NCI-H526 (cell line): ENCODE measurements at regions not wholly inside any gene's neighbourhood (a gene's known extent, or its start where the extent isn't known, plus 50 kb on each side); places are given as distances from the start of the nearest gene placed in this dataset.
"Not testable (repeated sequence)": the region's sequence is repeated elsewhere in the genome, so short reads cannot be mapped to it uniquely, and the experiment has no call there.

Experiments used
- DNase-seq, 2 experiments: peaks; one replicate each; lab custom pipeline; 2025; lab: John Stamatoyannopoulos, UW

- no peak for DNase-seq
Measured at GRCh38 chr7:140283472-140283871, 106.7 kb upstream of the KDM7A start.

DNA sequence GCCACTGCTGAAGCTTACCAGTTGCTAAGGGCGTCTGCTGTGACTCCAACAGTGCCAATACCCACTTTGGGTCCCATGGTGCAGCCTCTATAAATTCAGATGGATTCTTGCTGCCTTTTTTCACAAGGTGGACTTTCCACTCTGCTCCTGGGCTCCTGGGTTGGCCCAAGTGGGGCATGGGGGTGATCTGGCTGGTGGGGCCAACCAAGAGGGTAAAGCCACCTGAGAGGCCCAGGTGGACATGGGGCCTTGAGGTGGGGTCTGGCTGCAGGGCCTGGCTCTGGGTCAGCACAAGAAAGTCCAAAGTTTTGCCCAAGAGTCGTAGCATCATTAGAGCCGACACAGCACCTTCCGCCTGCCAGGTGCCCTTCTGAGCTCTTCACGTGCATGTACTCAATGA lies 105.2 kb upstream of the KDM7A start:
- no peak for DNase-seq

- no peak for DNase-seq
Measured at GRCh38 chr7:140281255-140281654, 104.5 kb upstream of the KDM7A start.

DNA sequence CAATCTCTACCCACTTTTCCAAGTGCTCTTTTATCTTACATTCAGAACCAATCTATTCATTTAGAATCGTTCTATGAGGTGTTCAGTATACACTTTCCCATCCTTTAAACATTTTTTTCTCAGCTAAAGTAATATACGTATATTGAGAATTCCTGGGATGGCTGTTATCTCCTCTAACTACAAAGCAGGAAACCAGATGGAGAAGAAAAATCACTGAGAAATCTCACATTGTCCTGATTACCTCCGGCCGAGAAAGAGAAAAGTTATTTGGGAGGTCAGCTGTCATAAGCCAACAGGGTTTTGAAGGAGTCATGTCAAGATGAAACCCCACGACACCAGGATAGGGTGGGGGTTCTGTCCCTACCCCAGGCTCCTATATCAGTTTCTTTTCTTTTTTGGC lies 99.2 kb upstream of the KDM7A start:
- no peak for DNase-seq

DNA sequence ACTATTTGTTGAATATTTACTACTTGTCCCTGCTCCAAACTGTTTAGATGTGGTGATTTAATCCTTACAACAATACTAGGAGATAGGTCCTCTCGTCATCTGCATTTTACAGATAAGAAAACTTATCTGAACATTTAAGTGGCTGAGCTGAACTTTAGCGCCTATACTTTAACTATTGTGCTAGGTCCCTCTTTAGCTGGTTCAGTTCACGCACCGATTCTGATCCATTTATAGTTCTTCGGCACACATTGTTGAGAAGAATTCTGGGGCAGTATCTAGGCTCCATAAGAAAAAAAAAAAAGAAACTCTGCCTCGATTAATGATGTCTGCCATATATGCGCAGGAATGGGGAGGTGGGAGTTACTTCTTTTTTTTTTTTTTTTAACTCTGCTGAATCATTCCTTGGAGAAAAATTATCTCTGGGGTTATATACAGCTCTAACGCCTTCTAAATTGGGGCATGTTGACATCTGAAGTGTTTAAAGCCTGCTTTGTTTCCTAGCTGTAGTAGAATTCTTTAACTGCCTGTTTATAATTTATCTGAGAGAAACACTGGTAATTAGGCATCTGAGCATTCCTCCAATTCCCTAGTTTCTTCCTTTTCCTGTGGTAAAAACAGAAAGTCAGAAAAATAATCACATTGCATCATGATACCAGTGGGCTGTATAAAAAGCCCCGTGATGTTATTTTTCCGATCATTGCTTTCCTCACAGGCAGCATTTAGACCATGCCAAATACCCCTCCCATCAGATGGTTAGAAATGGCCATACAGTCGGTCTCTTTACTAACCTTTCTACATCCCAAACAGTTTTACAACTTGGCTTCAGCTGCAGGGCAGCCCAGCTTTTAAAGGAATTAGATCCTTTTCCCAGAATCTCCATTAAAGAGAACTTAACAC lies 98.5 kb upstream of the KDM7A start:
- DNase-seq, result no peak

GRCh38 chr7:140273417-140273816 lies 96.6 kb upstream of the KDM7A start:
- no peak for DNase-seq

DNA sequence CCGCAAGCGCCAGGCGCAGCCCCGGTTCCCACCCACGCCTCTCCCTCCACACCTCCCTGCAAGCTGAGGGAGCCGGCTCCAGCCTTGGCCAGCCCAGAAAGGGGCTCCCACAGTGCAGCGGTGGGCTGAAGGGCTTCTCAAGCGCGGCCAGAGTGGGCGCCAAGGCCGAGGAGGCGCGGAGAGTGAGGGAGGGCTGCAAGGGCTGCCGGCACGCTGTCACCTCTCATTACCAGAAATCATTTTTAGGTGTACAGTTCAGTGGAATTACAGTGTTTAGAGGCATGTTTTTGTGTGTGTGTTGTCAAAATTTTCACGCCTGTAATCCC lies 94.8 kb upstream of the KDM7A start:
- not testable (repeated sequence) for DNase-seq

DNA sequence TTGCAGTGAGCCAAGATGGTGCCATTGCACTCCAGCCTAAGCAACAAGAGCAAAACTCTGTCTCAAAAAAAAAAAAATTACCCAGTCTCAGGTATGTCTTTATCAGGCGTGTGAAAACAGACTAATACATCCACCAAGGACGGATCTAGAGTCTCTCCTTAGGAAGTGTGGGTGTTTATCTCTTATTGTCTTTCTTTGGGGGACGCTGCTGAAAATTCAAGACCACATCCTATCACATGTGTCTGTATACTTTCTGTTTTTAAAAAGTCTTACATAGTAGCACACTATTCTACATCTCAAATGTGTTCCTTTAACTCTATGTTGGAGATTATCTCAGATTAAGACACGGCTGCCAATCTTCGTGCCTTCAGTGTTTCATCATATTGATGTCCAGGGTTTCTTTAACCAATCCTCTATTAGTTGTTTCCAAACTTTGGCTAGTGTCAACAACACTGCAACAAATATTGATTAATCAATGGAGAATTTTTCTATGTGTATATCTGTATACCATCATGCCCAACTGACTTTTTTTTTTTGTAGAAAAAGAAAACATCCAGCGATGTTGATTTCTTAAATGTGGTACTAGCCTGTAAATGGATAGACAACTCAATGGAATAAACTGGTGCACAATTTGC lies 92.3 kb upstream of the KDM7A start:
- DNase-seq, result no peak

DNA sequence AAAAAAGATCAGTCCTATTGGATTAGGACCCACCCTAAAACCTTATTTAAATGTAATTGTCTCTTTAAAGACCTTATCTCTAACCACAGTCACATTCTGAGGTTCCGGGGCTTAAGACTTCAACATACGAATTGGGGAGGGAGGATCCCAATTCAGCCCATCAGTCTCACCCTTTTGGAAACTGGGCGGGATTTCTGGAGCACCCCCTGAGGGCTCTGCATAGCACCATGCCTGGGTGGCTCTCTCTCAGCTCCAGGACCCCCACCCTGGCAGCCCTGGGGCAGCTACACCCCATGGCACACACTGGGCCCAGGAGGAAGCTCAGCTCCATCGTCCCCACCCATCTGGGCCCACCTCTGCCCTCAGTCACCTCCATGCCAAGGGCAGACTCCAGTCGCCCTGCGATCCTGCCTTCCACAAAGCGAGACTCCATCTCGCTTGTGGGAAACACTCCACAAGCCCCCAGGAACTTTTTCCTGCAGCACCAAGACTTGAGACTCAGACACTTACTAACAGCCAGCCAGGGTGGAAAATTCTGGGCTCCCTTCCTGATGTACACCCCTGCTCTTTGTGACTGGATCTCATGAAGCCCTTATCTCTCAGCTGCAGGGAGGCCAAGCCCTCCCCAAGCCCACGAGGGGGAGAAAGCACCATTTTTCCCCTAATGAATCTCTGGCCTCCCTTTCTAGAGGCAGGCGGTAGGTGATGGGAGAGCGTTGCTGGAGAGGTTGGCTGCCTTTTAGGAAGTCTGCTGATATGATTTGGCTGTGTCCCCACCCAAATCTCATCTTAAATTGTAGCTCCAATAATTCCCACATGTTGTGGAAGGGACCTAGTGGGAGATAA lies 90.8 kb upstream of the KDM7A start:
- DNase-seq, result no peak

DNA sequence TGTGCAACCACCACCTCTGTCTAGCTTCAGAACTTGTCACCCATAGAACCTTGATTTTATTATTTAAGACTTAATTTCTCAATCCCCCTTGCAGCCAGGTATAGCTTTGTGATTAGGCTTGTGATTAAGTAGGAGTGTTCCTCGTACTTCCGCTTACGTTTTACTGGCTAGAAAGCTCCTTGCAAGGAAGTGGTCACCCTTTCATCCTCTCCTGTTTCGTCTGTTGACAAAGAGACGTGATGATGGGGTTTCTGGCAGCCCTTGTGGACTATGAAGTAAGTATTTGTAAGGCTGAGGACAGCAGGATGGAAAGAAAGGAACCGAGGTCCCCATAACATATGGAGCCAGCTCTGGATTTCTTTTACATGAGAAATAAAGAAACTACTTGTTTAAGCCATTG lies 86.5 kb upstream of the KDM7A start:
- DNase-seq, result no peak

DNA sequence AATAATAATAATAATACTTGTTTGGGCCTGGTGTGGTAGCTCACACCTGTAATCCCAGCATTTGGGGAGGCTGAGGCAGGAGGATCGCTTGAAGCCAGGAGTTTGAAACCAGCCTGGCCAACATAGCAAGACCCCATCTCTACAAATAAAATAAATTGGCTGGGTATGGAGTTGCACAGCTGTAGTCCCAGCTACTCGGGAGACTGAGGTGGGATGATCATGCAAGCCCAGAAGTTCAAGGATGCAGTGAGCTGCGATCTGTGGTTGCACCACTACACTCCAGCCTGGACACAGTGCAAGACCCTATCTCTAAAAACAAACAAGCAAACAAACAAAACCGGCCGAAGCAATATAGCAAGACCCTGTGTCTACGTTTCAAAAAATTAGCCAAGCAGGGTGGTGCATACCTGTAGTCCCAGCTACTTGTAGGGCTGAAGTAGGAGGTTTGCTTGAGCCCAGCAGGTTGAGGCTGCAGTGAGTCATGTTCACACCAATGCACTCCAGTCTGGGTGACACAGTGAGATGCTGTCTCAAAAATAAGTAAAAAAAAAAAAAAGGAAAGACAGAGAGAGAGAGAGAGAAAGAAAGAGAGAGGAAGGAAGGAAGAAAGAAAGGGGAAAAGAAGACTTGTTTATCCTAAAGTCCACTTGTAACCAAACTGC lies 85.6 kb upstream of the KDM7A start:
- DNase-seq, result no peak

GRCh38 chr7:140261522-140261921 lies 84.7 kb upstream of the KDM7A start:
- no peak for DNase-seq

DNA sequence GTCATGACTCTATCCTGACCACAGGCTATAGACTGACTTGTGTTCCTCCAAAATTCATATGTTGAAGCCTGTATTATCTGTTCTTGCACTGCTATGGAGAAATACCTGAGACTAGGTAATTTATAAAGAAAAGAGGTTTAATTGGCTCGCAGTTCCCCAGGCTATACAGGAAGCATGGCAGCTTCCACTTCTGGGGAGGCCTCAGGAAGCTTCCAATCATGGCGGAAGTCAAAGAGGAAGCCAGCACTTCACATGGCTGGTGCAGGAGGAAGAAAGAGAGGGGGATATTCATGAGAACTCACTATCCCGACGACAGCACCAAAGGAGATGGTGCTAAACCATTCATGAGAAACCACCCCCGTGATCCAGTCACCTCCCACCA lies 84.3 kb upstream of the KDM7A start:
- DNase-seq, result no peak

- no peak for DNase-seq
Measured at GRCh38 chr7:140260352-140261104, 83.7 kb upstream of the KDM7A start.

GRCh38 chr7:140257278-140257677 lies 80.5 kb upstream of the KDM7A start:
- DNase-seq, result not testable (repeated sequence)

DNA sequence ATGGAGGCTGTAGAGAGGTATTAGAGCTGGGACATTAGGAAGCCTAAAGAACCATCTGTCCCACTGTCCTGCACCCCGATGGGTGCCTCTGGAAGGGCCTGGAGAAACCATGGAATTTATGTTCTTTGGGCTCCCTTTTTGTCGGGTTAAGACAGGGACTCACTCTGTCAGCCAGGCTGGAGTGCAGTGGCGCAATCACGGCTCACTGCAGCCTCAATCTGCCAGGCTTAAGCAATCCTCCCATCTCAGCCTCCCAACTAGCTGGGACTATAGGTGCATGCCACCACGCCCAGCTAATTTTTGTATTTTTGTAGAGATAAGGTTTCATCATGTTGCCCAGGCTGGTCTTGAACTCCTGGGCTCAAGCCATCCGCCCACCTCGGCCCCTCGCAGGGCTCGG lies 78.2 kb upstream of the KDM7A start:
- DNase-seq, result not testable (repeated sequence)

- DNase-seq, result peak; percentile 56 to 74
Measured at GRCh38 chr7:140249036-140249806, 72.4 kb upstream of the KDM7A start.

DNA sequence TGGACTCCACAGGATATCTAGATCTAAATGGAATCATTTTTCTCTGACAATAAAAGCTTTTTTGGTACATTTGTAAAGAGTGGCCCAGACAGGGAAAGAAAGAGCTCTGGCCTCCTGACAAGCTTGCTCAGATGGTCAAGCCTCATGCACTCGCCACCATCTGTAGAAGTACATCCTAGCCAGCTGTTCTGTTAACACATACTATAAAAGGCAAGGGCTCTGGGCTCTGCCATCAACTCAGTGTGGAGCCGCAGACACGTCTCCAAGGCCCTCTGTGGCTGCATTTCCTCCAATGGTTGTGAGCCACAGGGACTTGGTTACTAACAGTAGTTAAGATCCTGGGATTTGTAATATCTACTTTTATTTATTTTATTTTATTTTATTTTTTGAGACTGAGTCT lies 70.8 kb upstream of the KDM7A start:
- no peak for DNase-seq

- no peak for DNase-seq
Measured at GRCh38 chr7:140245611-140246105, 68.9 kb upstream of the KDM7A start.
